Stimulated activated CD4-positive, alpha-beta T cell treated with anti-CD3 and anti-CD28 coated beads, TNF-alpha, amount 100 ng/mL, for 1 hour (primary cell): ENCODE measurements at regions not wholly inside any gene's neighbourhood (a gene's known extent, or its start where the extent isn't known, plus 50 kb on each side); places are given as distances from the start of the nearest gene placed in this dataset.
"Not testable (repeated sequence)": the region's sequence is repeated elsewhere in the genome, so short reads cannot be mapped to it uniquely, and the experiment has no call there.

Experiments used
- DNase-seq, 3 donors: peaks; one replicate each; pipeline ENCODE4 v3.0.0-alpha.2; 2020; ENCODE audit warnings: low read depth in 3 of 3, low spot score in 1 of 3

DNA sequence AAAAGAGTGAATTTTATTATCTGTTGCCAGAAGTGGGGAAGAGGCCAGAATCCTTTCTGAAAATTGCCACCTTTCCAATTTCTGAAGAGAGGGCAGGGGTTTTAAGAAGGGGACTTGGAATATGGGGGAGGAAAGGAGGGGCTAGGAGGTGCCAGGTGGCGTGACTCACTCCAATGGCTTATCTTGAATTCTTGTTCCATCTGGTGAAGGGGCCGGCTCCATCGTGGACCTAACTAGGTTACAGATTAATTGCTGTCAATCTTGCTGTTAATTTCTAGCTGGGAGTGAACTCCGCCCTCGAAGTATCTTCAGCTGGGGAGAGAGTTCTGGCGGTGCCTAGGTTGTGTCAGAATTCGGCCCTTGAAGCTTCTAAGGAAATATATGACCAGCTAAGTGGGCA, 138.7 kb downstream of the YTHDC2 start:
- no peak for DNase-seq

DNA sequence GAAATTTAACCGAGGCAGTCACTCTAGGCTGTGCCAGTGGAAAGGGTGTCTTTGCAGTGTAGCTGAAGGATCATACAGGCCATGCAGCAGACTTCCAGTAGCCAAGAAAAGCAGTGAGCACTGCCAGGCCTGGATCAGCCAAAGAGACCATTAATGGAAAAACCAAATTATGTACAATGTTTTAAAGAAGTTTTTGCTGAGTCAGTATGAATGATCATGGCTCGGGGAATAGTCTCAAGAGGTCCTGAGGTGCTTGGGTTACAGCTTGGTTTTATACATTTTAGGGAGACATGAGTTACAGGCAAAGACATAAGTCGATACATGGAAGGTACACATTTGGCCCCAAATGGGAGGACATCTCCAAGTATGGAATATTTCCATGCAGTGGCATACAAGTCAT, 141.3 kb downstream of the YTHDC2 start:
- DNase-seq = no peak

DNA sequence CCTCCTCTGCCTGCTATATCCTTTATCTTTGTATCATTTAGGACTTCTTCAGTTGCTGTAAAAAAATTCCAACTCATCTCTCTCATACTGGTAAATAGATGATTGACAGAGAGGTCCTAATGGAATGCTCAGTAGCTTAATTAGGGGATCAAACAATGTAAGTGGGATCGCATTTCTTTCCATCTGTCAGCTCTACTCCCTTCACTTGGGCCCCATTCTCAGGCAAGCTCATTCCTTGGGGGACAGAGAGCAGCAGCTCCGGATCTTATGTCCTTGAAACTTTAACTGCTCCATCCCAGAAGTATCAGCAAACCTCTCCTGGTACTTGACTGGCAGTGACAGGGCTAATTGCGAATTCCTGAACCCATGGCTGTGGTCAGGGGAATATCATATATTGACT, 146.7 kb downstream of the YTHDC2 start:
- DNase-seq = no peak

DNA sequence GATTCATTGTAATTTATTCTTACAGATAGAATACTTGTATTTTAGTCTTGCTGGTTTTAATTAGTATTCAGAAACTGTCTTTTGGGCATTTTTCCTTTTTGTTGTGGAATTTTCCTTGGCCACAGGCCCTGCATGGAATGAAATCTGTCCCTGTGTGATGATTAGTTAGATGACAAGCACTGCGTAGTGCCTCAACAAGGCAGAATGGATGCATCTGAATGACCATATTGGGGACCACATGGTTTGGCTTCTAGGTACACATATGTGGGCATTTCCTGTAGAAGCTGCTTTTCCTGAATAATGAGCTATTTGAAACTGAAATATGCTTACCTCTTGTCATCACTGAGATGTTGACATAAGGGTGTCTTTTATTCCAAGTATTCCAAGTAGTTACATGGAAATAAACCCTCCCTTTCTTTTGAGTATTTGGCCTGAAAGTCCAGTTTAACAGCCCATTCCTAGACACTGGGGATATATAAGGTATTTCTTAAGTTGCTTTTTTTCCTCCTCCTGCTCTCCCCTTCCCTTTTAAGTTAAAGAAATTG, 147.3 kb downstream of the YTHDC2 start:
- no peak for DNase-seq

DNA sequence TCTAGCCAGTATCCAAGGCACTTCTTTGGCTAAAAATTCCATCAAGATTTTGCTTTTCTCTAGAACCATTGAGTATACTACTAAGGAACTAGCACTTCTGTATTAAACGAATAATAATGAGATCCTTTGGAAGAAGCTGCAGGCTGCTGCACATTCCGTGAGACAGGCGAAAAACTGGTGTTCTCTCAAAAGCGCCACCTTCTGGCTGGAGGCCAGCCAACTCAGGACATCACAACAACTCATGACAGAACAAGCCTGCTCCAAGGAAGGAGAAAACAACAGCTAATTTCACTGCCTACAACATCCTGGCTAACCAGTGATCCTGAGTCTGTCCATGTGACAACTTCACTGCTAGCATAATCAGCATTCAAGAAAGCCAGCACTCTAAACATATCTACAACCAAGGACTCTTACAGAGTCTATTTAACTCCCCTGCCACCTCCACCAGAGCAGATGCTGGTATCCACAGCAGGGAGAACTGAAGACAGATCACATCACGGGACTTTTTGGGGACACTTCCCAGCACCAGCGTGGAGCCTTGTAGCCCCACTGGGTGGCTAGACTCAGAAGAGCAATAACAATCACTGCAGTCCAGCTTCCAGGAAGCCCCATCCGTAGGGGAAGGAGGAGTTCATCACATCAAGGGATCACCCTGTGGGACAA, 150.5 kb downstream of the YTHDC2 start:
- peak in 1 of 3 donors; percentile 2 for DNase-seq

DNA sequence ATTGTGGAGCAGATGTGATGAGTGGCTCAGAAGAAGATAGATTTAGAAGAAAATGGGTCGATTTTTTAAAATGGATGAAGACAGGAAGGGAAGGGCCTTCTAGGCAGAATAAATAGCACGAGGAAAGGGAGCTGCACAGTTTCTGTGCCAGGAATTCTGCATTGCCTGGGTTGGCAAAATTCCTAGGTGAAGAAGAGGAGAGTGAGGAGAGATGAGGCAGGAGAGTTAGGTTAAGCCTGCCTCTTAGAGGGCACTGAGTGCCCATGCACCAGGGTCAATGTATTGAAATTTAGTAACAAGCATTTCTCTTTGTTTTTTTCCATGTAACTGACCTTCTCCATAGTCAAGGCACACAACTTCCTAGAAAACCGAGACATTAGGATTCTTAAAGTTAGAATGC, 159.5 kb downstream of the YTHDC2 start:
- DNase-seq = no peak

DNA sequence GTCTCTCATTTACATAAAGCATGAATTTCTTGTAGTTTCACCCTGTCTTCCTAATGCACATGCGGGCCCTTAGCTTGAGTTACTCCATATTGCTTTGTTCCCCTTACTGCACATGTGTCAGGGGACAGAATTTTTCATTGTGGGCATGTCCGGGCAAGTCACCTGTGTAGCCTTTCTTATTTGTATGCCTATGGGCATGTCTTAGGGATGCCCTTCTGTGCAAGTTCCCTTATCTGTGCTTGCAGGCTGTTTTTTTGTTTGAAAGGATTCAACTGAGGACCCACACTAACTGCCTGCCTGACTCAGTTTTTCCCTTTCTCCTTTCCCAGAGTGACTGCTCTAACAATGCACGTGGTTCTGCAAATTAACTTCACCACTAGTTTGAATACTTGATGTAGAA, 161.7 kb downstream of the YTHDC2 start:
- no peak for DNase-seq

DNA sequence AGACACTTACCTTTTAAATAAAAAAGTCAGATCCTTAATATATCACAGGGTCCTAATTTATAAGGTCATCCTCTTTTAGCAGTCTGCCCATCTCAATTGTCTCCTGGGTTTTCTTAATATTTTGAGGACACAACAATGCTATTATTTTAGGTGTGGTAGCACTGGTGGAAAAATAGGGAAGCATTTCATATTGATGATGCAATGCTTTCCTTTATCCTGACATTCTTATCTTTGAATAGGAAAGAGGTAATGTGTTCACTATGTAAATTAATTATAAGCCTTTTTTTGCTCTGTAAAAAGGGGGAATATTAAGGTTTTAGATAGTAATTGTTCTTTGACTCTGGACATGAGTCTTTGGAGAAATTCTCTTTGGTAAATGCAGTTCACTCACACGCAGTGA, 164.7 kb downstream of the YTHDC2 start:
- DNase-seq = no peak

DNA sequence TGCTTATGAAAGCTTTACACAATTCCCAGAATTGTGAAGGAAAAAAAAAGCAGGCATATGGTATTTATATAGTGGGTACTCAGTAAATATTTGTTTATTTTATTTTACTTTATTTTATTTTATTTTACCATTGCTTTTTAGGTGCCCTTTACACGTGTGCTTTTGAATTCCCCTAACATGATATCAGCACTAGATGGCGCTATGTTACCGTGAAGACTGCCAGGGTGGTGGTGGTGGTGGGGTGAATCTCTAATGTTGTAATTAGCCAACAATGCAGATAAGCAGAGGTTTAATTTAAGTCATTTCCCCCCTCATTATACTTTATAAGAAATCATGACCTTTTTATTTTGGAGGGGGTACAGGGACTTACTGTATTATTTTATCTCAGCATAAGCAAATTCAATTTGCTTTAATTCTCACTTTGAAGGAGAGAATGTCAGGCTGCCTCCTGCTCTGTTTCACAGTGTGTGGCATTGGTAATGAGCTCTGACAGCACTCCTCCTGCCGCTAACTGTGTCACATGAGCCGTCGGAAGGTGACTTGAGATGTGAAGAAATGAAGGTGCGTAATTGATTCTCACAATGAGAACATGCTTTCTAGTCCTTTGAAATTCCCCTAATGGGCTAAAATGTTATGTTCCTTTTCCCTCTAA, 165.6 kb downstream of the YTHDC2 start:
- DNase-seq = no peak

DNA sequence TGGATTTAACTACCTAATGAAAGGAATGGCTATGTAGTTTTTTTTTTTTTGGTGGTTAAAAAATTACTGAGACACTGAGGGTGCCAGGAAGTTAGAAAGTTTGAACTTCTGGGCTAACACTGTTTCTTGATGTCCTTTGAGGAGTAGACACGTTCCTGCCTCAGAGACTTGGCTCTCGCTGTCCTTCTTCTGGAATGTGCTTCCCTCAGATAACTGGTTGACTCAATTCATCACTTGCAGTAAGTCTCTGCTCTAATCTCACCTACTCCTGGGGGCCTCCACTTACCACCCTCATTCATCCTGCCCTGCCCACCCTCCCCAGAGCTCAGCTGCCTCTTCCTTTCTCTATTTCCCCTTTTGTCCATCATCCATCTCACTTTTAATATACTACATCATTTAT, 167.0 kb downstream of the YTHDC2 start:
- no peak for DNase-seq

DNA sequence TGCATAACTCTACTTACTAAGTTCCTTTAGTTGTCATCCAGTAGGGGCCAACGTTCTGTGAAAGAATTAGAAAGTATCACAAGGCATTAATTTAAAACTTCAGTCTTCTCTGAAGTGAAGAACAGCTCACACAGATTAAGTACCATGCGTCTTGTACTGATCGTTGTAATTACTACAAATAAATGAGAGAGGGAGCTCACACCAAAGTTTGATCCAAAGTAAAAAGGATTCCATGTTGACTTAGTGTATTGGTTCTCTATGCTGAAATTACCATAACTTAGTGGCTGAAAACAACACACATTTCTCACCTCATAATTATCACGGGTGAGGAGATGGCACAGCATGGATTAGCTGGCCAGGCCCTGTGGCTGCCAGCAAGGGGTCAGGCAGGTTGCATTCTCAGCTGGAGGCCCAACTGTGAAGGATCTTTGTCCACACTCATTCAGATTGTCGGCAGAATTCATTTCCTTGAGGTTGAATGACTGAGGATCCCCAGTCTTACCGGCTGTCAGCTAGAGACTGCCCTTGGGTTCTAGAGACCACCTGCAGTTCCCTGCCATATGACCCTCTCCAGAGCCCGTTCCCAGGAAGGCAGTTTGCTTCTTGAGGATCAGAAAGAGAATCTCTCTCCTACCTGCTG, 169.1 kb downstream of the YTHDC2 start:
- no peak for DNase-seq

DNA sequence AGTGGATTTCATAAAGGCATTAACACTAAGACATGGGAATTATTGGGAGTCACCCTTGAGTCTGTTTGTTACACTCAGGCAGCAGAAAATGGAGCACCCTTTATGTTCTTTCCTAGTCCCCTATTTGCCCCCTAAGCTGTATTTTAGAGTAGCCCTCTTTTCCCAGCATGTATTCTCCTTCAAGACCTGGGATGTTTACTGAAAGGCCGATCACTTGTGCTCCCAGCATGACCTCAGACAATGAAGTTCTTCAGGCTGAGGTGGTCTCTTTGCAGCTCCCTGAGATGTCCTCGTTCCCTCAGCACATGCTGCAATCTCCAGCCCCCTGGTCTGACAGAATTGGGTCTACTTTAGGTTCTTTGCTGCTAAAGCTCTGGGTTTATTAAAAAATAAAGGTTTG, 169.7 kb downstream of the YTHDC2 start:
- no peak for DNase-seq

DNA sequence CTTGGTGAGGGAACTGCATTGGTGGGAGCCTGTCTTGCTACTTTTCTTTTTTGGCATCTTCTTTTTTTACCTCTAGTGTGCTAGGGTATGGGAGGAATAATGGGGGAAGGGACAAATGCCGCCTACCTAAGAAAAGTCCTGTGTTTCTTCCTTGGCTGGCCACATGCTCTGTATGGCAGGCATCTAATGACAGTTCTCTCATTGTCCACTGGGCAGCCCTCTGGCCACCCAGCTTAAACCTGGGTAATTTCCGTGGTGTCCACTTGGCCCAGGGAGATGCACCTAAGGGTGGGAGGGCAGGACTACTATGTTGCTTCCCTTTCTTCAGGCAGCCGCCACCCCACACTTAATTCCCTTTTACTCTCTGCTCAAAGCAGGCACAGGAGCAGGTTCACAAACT, 173.1 kb downstream of the YTHDC2 start:
- DNase-seq = no peak

DNA sequence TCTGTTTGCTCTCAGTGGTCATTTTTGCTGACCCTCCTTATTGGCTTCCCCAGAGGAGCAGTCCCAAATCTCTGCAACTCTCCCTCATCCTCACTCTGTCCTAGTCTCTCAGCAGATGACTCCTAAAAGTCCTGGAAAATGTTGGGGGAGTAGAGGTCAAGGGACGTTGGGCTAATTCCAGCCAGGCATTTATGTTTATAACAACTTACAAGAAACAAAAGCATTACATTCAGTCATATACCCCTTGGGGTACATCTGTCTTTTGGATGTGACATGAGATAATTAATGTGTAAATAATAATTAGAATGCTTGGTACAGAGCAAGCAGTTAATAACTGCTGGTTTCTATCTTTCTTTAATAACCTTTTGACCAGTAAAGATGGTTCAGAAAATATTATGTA, 176.2 kb downstream of the YTHDC2 start:
- DNase-seq = no peak

DNA sequence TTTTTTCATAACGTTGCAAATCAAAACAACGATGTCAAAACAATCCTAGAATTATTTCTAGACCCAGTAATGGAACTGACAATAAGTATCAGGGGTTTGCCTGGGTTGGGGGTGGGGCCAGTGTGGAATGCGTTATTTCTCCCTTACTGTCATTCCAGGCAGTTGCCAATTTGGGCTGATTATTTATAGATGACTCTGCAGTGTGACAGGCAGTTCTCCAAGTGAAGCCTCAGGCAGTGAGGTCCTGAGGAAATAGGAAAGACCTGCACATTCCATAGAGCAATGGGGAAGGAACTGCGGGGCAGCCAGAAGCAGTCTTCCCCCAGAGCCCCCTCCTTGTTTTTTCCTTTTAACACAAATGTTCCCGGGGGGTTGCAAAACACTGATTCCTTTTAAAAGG, 179.0 kb downstream of the YTHDC2 start:
- no peak for DNase-seq

DNA sequence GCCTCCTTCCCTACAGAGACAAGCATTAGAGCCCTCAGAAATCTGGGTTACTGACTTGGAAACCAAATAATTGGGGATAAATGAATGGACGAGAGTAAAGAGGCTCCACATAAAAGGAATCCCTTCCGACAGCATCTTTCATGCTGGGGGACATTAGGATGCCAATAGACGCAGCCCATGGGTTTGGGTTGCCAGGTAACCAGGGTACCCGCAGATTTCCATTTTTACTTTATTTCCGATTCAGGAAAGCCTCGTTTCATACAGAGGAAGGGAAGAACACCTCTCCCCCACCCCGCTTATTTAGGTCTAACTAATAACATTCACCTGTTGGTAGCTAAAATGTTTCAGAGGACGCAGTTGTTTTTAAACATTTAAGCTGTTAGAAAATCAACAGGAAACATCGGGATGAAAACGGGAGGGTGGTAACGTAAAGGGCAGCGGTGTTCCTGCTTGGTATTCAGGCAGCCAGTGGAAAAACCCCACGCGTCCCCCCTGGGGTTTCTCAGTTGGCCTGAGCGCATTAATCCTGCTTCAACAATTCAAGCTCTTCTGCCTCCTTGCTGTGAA, 179.5 kb downstream of the YTHDC2 start:
- DNase-seq = no peak

DNA sequence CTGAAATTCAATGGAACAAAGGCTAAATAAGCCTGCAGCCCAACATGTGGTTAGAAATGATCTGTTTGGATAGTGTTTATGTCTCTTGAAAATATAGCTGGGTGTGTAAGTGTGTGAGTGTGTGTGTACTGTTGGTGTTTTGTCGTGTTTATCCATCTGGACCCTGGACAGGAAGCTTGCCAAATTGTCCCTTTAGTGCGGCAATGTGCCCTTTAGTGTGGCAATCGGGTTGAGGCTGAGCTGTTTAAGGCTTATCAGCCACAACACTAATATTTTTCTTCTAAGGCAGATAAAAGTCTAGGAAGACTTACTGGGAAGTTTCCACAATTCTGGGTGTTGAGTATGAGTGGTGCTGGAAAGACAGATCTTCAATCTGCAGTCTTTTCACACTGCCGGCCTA, 180.2 kb downstream of the YTHDC2 start:
- DNase-seq = no peak

DNA sequence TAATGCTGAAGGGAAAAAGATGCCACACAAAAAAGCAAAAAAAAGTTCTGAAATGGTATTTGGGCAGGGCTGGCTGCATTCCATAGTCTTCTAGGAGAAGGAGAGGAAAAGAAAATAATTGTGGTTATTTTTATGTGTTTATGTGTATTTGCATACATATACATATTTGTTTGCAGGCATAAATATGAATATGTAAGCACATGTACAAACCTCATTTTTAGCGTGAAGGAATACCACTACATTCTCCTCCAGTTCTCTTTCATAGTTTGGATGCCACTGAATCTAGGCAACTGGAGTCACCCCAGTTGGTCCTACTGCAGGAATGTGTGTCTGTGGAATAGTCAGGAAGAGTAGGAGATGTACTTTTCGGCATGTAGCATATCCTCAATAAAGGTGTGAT, 181.1 kb downstream of the YTHDC2 start:
- DNase-seq = no peak

DNA sequence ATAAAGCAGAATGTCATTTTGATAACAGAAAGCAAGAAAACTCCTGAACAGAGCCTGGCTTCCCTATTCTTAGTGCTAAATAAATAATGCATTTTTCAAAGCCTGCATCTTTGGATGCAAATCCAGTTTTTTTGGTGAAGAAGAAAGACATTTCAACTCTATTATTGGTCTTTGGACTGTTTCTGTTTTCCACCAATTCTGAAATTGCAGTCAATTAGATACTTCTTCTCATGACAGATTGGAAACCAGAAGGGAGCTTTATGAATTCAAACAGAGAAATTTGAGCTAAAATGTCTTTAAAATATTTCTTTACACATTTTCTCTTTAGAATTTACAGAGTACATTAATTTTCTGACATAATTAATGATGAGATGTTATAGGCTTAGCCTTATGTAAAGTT, 189.8 kb downstream of the YTHDC2 start:
- DNase-seq = no peak

DNA sequence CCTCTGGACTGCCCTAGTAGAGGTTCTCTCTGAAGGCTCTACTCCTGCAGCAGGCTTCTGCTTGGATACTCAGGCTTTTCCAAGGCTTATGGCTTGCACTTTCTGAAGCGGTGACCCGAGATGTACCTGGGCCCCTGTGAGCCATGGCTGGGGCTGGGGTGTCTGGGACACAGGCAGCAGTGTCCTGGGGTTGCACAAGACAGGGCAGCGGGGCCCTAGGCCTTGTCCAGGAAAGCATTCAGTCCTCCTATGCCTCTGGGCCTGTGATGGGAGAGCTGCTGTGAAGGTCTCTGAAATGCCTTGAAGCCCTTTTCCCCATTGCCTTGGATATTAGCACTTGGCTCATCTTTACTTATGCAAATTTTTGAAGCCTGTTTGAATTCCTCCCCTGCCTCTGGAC, 192.2 kb downstream of the YTHDC2 start:
- DNase-seq = no peak

DNA sequence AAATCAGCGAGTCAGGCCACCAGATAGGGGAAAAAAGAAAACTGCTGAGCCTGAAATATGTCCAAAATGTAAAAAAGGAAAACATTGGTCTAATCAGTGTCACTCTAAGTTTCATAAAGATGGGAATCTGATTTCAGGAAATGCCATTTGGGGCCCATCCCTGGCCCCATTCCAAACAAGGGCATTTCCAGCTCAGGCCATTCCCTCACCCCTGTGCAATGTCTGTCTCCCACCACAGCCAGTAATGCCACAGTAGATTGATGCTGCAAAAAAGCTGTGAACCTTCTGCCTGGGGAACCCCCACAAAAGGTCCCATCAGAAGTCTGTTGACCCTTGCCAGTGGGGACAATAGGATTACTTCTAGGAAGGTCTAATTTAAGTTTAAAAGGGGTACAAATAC, 199.6 kb downstream of the YTHDC2 start:
- no peak for DNase-seq

DNA sequence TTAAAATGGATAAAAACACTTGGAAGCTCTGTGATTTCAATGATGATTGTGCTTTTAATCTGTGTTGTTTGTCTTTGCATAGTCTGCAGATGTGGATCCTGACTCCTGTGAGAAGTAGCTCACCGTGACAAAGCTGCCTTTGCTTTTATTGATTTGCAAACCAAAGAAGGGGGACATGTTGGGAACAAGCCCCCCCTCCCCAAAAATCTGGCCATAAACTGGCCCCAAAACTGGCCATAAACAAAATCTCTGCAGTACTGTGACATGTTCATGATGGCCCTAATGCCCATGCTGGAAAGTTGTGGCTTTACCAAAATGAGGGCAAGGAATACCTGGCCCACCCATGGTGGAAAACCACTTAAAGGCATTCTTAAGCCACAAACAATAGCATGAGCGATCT, 202.4 kb downstream of the YTHDC2 start:
- not testable (repeated sequence) for DNase-seq
